MCF 10A (cell line): ENCODE measurements at regions not wholly inside any gene's neighbourhood (a gene's known extent, or its start where the extent isn't known, plus 50 kb on each side); places are given as distances from the start of the nearest gene placed in this dataset.

ENCODE experiments used
- BruUV-seq: library from RNA; stranded (reverse); fragments of 400-500 nt; replicated peaks from 2 replicates; lab custom pipeline; 2021; lab: Mats Ljungman, UMichigan
- CTCF ChIA-PET: fragments of 300-600 bp; sonication (Branson Sonifier 250); formaldehyde crosslinking; extraction: SDS; loops from one replicate; lab custom pipeline; 2021; ENCODE audit warnings: antibody characterized with exemption, inconsistent platforms; lab: Yijun Ruan, JAX
- POLR2A ChIA-PET: fragments of 300-600, 350-650 bp; sonication (Branson Sonifier 250); formaldehyde crosslinking; extraction: SDS; loops from one replicate; lab custom pipeline; 2020; ENCODE audit warnings: antibody characterized with exemption, inconsistent platforms; lab: Yijun Ruan, JAX
- DNase-seq: peaks from one replicate; pipeline ENCODE4 v3.0.0-alpha.2; 2018; ENCODE audit not compliant: unreplicated experiment
- H3K27ac Mint-ChIP-seq: one replicate; pipeline ENCODE4 v1.8.0; 2022; ENCODE audit warnings: mild to moderate bottlenecking, low read depth, mixed read lengths; ENCODE audit not compliant: unreplicated experiment
- H3K27me3 Mint-ChIP-seq: one replicate; pipeline ENCODE4 v1.8.0; 2022; ENCODE audit warnings: mixed read lengths; ENCODE audit not compliant: insufficient read depth, unreplicated experiment
- H3K36me3 Mint-ChIP-seq: one replicate; pipeline ENCODE4 v1.8.0; 2022; ENCODE audit warnings: mild to moderate bottlenecking, moderate library complexity, mixed read lengths; ENCODE audit not compliant: insufficient read depth, unreplicated experiment
- H3K4me1 Mint-ChIP-seq: one replicate; pipeline ENCODE4 v1.8.0; 2022; ENCODE audit warnings: mixed read lengths; ENCODE audit not compliant: insufficient read depth, unreplicated experiment
- H3K4me3 Mint-ChIP-seq: one replicate; pipeline ENCODE4 v1.8.0; 2022; ENCODE audit warnings: mild to moderate bottlenecking, moderate library complexity, mixed read lengths; ENCODE audit not compliant: unreplicated experiment
- H3K9me3 Mint-ChIP-seq: one replicate; pipeline ENCODE4 v1.8.0; 2022; ENCODE audit warnings: mixed read lengths; ENCODE audit not compliant: unreplicated experiment
- CTCF ChIP-seq: fragments of 200-600 bp; IDR thresholded peaks from one replicate; pipeline ENCODE4 v1.8.0; 2022; ENCODE audit warnings: antibody characterized with exemption, mild to moderate bottlenecking; ENCODE audit not compliant: unreplicated experiment
- intact Hi-C: fragments of 100-400 bp; cut with micrococcal nuclease; formaldehyde crosslinking; loops from 2 replicates; pipeline ENCODE4 v1.14.1; 2022

GRCh38 chr11:42003801-42004200, 544.3 kb upstream of the LRRC4C start:
- no peaks in the 10 kb centered on the region for H3K9me3 Mint-ChIP-seq

GRCh38 chr11:42006766-42007165, 547.3 kb upstream of the LRRC4C start:
- Mint-ChIP-seq H3K9me3 (no peaks in the 10 kb centered on the region), H3K27ac (no peak overlapping the region), H3K36me3 (no peaks in the 10 kb centered on the region), H3K4me1 (no peaks in the 10 kb centered on the region), H3K4me3 (no peak overlapping the region), H3K27me3 (no peaks in the 10 kb centered on the region)
- ChIA-PET CTCF (interaction anchor here (0.6 kb wide), 1 partner anchor 25 kb away, joined by 3 read pairs; no protein-coding TSS in a partner anchor), POLR2A (no interaction called here)
- BruUV-seq = no TSS peak
- TF ChIP-seq CTCF = no peak
- no peak for DNase-seq
- intact Hi-C loops = no loop called here

More at GRCh38 chr11:42003801-42004200, 544.3 kb upstream of the LRRC4C start:
- Mint-ChIP-seq H3K27me3 (no peaks in the 10 kb centered on the region), H3K4me3 (no peak overlapping the region), H3K27ac (no peak overlapping the region), H3K36me3 (no peaks in the 10 kb centered on the region), H3K4me1 (no peaks in the 10 kb centered on the region)
- ChIA-PET CTCF (interaction anchor here (0.6 to 0.9 kb wide), 4 partner anchors 18 to 627 kb away, joined by 3 to 4 read pairs (median 3); no protein-coding TSS in a partner anchor), POLR2A (interaction anchor here (0.6 kb wide), 1 partner anchor 445 kb away, joined by 3 read pairs; no protein-coding TSS in a partner anchor)
- intact Hi-C loops = no loop called here
- DNase-seq = no peak
- no peak for TF ChIP-seq CTCF
- no TSS peak for BruUV-seq

- no peak overlapping the region for H3K27ac Mint-ChIP-seq
- H3K4me3 Mint-ChIP-seq = no peak overlapping the region
- no peaks in the 10 kb centered on the region for H3K36me3 Mint-ChIP-seq
- intact Hi-C loops = no loop called here
- no TSS peak for BruUV-seq
- H3K4me1 Mint-ChIP-seq = no peaks in the 10 kb centered on the region
- CTCF ChIA-PET = no interaction called here
- no peak for TF ChIP-seq CTCF
- POLR2A ChIA-PET = no interaction called here
- no peak for DNase-seq
- H3K27me3 Mint-ChIP-seq = no peaks in the 10 kb centered on the region
- H3K9me3 Mint-ChIP-seq = no peaks in the 10 kb centered on the region
These were observed 552.8 kb upstream of the LRRC4C start for GRCh38 chr11:42012271-42012670.

- no peaks in the 10 kb centered on the region for H3K27me3 Mint-ChIP-seq
- no TSS peak for BruUV-seq
- no peak overlapping the region for H3K4me3 Mint-ChIP-seq
- H3K36me3 Mint-ChIP-seq = no peaks in the 10 kb centered on the region
- CTCF ChIA-PET = no interaction called here
- H3K9me3 Mint-ChIP-seq = no peaks in the 10 kb centered on the region
- no peaks in the 10 kb centered on the region for H3K4me1 Mint-ChIP-seq
- no peak for TF ChIP-seq CTCF
- POLR2A ChIA-PET = no interaction called here
- H3K27ac Mint-ChIP-seq = no peak overlapping the region
- intact Hi-C loops = no loop called here
- DNase-seq = no peak
These were observed 554.3 kb upstream of the LRRC4C start for GRCh38 chr11:42013656-42014201.
